HEK293T (cell line): ENCODE measurements at regions not wholly inside any gene's neighbourhood (a gene's known extent, or its start where the extent isn't known, plus 50 kb on each side); places are given as distances from the start of the nearest gene placed in this dataset.

Experiments used
- ARNT ChIP-seq: fragments of 450-650 bp; IDR thresholded peaks from 2 replicates; pipeline ENCODE4 v1.6.1; 2017; ENCODE audit warnings: mild to moderate bottlenecking
- BHLHE40 ChIP-seq: fragments of 450-650 bp; IDR thresholded peaks from 2 replicates; pipeline ENCODE4 v1.6.1; 2016; ENCODE audit warnings: mild to moderate bottlenecking, moderate library complexity, borderline replicate concordance
- L3MBTL2 ChIP-seq: fragments of 450-650 bp; conservative IDR thresholded peaks from 2 replicates; pipeline ENCODE4 v1.6.1; 2016; ENCODE audit warnings: mild to moderate bottlenecking
- SP1 ChIP-seq: fragments of 450-650 bp; IDR thresholded peaks from 2 replicates; pipeline ENCODE4 v1.6.1; 2017
- TARDBP ChIP-seq: fragments of 450-650 bp; IDR thresholded peaks from 2 replicates; pipeline ENCODE4 v1.6.1; 2016

GRCh38 chr16:64730261-64730660 lies 391.6 kb downstream of the CDH11 start:
- TF ChIP-seq TARDBP (no peak), SP1 (no peak), BHLHE40 (no peak), L3MBTL2 (no peak), ARNT (no peak)
